ENCODE measurements at regions not wholly inside any gene's neighbourhood (a gene's known extent, or its start where the extent isn't known, plus 50 kb on each side); places are given as distances from the start of the nearest gene placed in this dataset.

DNA sequence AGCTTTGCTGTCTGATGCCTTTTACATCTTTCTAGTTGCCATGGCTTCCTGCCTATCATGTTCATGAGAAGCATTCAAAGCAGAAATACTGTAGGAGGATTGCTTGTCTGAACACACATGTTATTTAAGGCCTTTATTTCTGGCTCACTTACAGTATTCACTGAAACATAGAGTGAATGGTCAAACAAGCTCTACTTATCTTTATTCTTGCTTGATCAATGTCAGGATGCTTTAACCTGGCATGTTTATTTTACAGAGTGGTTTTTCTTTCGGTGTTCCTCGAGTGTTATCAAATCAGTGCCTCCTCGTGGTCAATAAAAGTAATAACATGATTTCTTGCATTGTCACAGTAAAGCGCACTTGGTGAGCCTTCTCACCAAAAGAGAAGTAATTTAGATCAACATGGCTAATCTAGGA lies 73.5 kb upstream of the PCDH17 start:
- no peak for FAIRE-seq
- DNase-seq (ENCODE audit: low read depth in 1 of 2, low spot score in 1 of 2): peak in 1 of 2 experiments; percentile 1
- TF ChIP-seq, protein P1, sequence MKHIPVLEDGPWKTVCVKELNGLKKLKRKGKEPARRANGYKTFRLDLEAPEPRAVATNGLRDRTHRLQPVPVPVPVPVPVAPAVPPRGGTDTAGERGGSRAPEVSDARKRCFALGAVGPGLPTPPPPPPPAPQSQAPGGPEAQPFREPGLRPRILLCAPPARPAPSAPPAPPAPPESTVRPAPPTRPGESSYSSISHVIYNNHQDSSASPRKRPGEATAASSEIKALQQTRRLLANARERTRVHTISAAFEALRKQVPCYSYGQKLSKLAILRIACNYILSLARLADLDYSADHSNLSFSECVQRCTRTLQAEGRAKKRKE (CRISPR knock-in tag; IDR thresholded peaks at IDR 0.05; ENCODE audit: low read depth): no peak
- TF ChIP-seq HOXB13 (CRISPR knock-in tag; IDR thresholded peaks at IDR 0.05; ENCODE audit: low read depth) (no peak), EHF (CRISPR knock-in tag; IDR thresholded peaks at IDR 0.05) (no peak), CHD4 (IDR thresholded peaks at IDR 0.05; ENCODE audit: borderline replicate concordance) (no peak), FOSL2 (IDR thresholded peaks at IDR 0.05) (no peak), FOSL2 (CRISPR knock-in tag; IDR thresholded peaks at IDR 0.05) (no peak), POLR2AphosphoS2 (conservative IDR thresholded peaks at IDR 0.05; ENCODE audit: low read length) (no peak), HOXA7 (CRISPR knock-in tag; IDR thresholded peaks at IDR 0.05) (no peak), SREBF2 (IDR thresholded peaks at IDR 0.05) (no peak), CHD2 (IDR thresholded peaks at IDR 0.05; ENCODE audit: low read length, partially characterized antibody) (no peak), RCOR1 (IDR thresholded peaks at IDR 0.05; ENCODE audit: low read depth, low read length) (no peak), FOSB (CRISPR knock-in tag; IDR thresholded peaks at IDR 0.05) (no peak), RNF2 (IDR thresholded peaks at IDR 0.05; ENCODE audit: borderline replicate concordance, low read depth) (no peak), HOXB5 (CRISPR knock-in tag; IDR thresholded peaks at IDR 0.05) (no peak), TFCP2L1 (CRISPR knock-in tag; IDR thresholded peaks at IDR 0.05) (no peak), NFE2L2 (conservative IDR thresholded peaks at IDR 0.05; ENCODE audit: low read length) (no peak), PHF8 (IDR thresholded peaks at IDR 0.05; ENCODE audit: borderline replicate concordance, low read depth) (no peak)
- TF ChIP-seq, protein P2, sequence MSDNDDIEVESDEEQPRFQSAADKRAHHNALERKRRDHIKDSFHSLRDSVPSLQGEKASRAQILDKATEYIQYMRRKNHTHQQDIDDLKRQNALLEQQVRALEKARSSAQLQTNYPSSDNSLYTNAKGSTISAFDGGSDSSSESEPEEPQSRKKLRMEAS (IDR thresholded peaks at IDR 0.05): no peak
- TF ChIP-seq, protein P3, sequence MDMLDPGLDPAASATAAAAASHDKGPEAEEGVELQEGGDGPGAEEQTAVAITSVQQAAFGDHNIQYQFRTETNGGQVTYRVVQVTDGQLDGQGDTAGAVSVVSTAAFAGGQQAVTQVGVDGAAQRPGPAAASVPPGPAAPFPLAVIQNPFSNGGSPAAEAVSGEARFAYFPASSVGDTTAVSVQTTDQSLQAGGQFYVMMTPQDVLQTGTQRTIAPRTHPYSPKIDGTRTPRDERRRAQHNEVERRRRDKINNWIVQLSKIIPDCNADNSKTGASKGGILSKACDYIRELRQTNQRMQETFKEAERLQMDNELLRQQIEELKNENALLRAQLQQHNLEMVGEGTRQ (IDR thresholded peaks at IDR 0.05): no peak
- TF ChIP-seq, protein P4, sequence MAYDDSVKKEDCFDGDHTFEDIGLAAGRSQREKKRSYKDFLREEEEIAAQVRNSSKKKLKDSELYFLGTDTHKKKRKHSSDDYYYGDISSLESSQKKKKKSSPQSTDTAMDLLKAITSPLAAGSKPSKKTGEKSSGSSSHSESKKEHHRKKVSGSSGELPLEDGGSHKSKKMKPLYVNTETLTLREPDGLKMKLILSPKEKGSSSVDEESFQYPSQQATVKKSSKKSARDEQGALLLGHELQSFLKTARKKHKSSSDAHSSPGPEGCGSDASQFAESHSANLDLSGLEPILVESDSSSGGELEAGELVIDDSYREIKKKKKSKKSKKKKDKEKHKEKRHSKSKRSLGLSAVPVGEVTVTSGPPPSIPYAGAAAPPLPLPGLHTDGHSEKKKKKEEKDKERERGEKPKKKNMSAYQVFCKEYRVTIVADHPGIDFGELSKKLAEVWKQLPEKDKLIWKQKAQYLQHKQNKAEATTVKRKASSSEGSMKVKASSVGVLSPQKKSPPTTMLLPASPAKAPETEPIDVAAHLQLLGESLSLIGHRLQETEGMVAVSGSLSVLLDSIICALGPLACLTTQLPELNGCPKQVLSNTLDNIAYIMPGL (CRISPR knock-in tag; IDR thresholded peaks at IDR 0.05; ENCODE audit: borderline replicate concordance): no peak
- TF ChIP-seq, protein P5, sequence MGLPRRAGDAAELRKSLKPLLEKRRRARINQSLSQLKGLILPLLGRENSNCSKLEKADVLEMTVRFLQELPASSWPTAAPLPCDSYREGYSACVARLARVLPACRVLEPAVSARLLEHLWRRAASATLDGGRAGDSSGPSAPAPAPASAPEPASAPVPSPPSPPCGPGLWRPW (IDR thresholded peaks at IDR 0.05): no peak
- ChIA-PET CTCF (no interaction called here), POLR2A (no interaction called here)
- H3K9me3 ChIP-seq: no peaks in the 10 kb centered on the region
- H3K4me3 ChIP-seq: no peak overlapping the region
- H3K27ac ChIP-seq: no peak overlapping the region
- H3K4me1 ChIP-seq: no peaks in the 10 kb centered on the region
- 2% methylated on average over 4 of the region's 4 CpGs for WGBS (ENCODE audit: missing lambda C conversion rate)
- no peak for ATAC-seq
- no peak overlapping the region for H3K4me2 ChIP-seq

DNA sequence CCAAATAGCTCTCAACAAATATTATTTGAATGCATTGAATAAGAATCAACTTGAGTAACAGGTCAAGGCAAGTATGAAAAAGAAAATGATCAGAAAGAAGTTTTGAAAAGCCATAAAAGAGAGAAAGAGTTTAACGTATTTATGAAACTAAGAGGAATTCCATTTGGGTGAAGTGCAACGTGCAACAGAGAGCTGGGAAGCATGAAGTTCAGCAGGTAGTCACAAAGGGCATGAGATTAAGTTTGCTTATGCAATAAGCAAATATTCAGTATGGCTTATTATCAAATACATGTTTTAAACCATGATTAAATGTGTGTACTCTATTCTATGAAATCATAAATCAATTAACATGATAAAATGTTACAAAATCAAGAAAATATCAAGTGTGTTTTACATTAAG lies 62.7 kb upstream of the PCDH17 start:
- ATAC-seq (no peak), FAIRE-seq (no peak), DNase-seq (ENCODE audit: low read depth in 1 of 2, low spot score in 1 of 2) (no peak)
- ChIA-PET POLR2A (interaction anchor here (0.7 kb wide), 1 partner anchor 1441 kb away, joined by 3 read pairs; no protein-coding TSS in a partner anchor), CTCF (no interaction called here)
- Histone ChIP-seq H3K4me2 (no peak overlapping the region), H3K4me1 (no peaks in the 10 kb centered on the region), H3K4me3 (no peak overlapping the region), H3K27ac (no peak overlapping the region), H3K9me3 (no peaks in the 10 kb centered on the region)
- TF ChIP-seq, protein P6, sequence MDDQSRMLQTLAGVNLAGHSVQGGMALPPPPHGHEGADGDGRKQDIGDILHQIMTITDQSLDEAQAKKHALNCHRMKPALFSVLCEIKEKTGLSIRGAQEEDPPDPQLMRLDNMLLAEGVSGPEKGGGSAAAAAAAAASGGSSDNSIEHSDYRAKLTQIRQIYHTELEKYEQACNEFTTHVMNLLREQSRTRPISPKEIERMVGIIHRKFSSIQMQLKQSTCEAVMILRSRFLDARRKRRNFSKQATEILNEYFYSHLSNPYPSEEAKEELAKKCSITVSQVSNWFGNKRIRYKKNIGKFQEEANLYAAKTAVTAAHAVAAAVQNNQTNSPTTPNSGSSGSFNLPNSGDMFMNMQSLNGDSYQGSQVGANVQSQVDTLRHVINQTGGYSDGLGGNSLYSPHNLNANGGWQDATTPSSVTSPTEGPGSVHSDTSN (IDR thresholded peaks at IDR 0.05): no peak
- no peak for TF ChIP-seq ZC3H11A (IDR thresholded peaks at IDR 0.05)
- no peak for TF ChIP-seq SREBF2 (IDR thresholded peaks at IDR 0.05)
- TF ChIP-seq POLR2A (IDR thresholded peaks at IDR 0.05; ENCODE audit: low read length): no peak
- TF ChIP-seq GATA3 (IDR thresholded peaks at IDR 0.05; ENCODE audit: borderline replicate concordance): no peak
- no peak for TF ChIP-seq RAD21 (conservative IDR thresholded peaks at IDR 0.05 in 1 of 2, IDR thresholded peaks at IDR 0.05 in 1 of 2)
- TF ChIP-seq, protein P3 (IDR thresholded peaks at IDR 0.05): no peak
- TF ChIP-seq, protein P7, sequence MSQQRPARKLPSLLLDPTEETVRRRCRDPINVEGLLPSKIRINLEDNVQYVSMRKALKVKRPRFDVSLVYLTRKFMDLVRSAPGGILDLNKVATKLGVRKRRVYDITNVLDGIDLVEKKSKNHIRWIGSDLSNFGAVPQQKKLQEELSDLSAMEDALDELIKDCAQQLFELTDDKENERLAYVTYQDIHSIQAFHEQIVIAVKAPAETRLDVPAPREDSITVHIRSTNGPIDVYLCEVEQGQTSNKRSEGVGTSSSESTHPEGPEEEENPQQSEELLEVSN (IDR thresholded peaks at IDR 0.05; ENCODE audit: borderline replicate concordance, low read depth): no peak
- no peak for TF ChIP-seq SMC3 (IDR thresholded peaks at IDR 0.05)
- no peak for TF ChIP-seq ZNF302 (CRISPR knock-in tag; IDR thresholded peaks at IDR 0.05)
- TF ChIP-seq, protein P5 (IDR thresholded peaks at IDR 0.05): no peak
- WGBS (ENCODE audit: missing lambda C conversion rate): 0% methylated on average over 2 of the region's 2 CpGs

Measured in A549 (cell line).